ENCODE measurements at regions not wholly inside any gene's neighbourhood (a gene's known extent, or its start where the extent isn't known, plus 50 kb on each side); places are given as distances from the start of the nearest gene placed in this dataset.

GRCh38 chr9:26756881-26757280, 135.7 kb downstream of the CAAP1 start:
- no peak for DNase-seq
- Histone ChIP-seq H3K36me3 (replicated peaks) (no peaks in the 10 kb centered on the region), H3K4me3 (ENCODE audit: low read depth, low read length) (no peak overlapping the region), H3K27me3 (replicated peaks) (no peaks in the 10 kb centered on the region), H3K27ac (no peak overlapping the region)
- TF ChIP-seq CTCF (IDR thresholded peaks at IDR 0.05; ENCODE audit: low read depth, low read length, missing control alignments), result no peak
- in situ Hi-C loops (cut with HindIII; ENCODE audit: low pct_ligation_motif_present, low sequenced_read_pairs), result no loop called here

- no peak for DNase-seq
These were observed 137.1 kb downstream of the CAAP1 start for GRCh38 chr9:26755476-26755875.

GRCh38 chr9:26754509-26755164, 138.0 kb downstream of the CAAP1 start:
- in situ Hi-C loops (cut with HindIII; ENCODE audit: low pct_ligation_motif_present, low sequenced_read_pairs), result no loop called here
- TF ChIP-seq CTCF (IDR thresholded peaks at IDR 0.05; ENCODE audit: low read depth, low read length, missing control alignments), result no peak
- H3K36me3 ChIP-seq (replicated peaks), result no peaks in the 10 kb centered on the region
- no peak overlapping the region for H3K27ac ChIP-seq
- H3K27me3 ChIP-seq (replicated peaks), result no peaks in the 10 kb centered on the region
- H3K4me3 ChIP-seq (ENCODE audit: low read depth, low read length), result no peak overlapping the region
- no peak for DNase-seq

More at GRCh38 chr9:26755476-26755875, 137.1 kb downstream of the CAAP1 start:
- TF ChIP-seq CTCF (IDR thresholded peaks at IDR 0.05; ENCODE audit: low read depth, low read length, missing control alignments), result no peak
- Histone ChIP-seq H3K4me3 (ENCODE audit: low read depth, low read length) (no peak overlapping the region), H3K27me3 (replicated peaks) (no peaks in the 10 kb centered on the region), H3K36me3 (replicated peaks) (no peaks in the 10 kb centered on the region), H3K27ac (no peak overlapping the region)
- in situ Hi-C loops (cut with HindIII; ENCODE audit: low pct_ligation_motif_present, low sequenced_read_pairs), result no loop called here

- H3K36me3 ChIP-seq (replicated peaks), result no peaks in the 10 kb centered on the region
- in situ Hi-C loops (cut with HindIII; ENCODE audit: low pct_ligation_motif_present, low sequenced_read_pairs), result no loop called here
- no peak for DNase-seq
- TF ChIP-seq CTCF (IDR thresholded peaks at IDR 0.05; ENCODE audit: low read depth, low read length, missing control alignments), result no peak
- no peaks in the 10 kb centered on the region for H3K27me3 ChIP-seq (replicated peaks)
- no peak overlapping the region for H3K27ac ChIP-seq
- no peak overlapping the region for H3K4me3 ChIP-seq (ENCODE audit: low read depth, low read length)
These were observed 138.6 kb downstream of the CAAP1 start for GRCh38 chr9:26753971-26754370.

GRCh38 chr9:26750162-26750561, 142.4 kb downstream of the CAAP1 start:
- no peak for TF ChIP-seq CTCF (IDR thresholded peaks at IDR 0.05; ENCODE audit: low read depth, low read length, missing control alignments)
- H3K27me3 ChIP-seq (replicated peaks), result no peaks in the 10 kb centered on the region
- H3K4me3 ChIP-seq (ENCODE audit: low read depth, low read length), result no peak overlapping the region
- H3K36me3 ChIP-seq (replicated peaks), result no peaks in the 10 kb centered on the region
- in situ Hi-C loops (cut with HindIII; ENCODE audit: low pct_ligation_motif_present, low sequenced_read_pairs), result no loop called here
- no peak for DNase-seq
- H3K27ac ChIP-seq, result no peak overlapping the region

Measured in brain microvascular endothelial cell (primary cell).